Astrocyte of the spinal cord (primary cell): ENCODE measurements at regions not wholly inside any gene's neighbourhood (a gene's known extent, or its start where the extent isn't known, plus 50 kb on each side); places are given as distances from the start of the nearest gene placed in this dataset.
A peak's percentile ranks its signal among the peaks of the same experiment; 100 is the strongest.

Experiments used
- DNase-seq: peaks from one replicate; pipeline ENCODE4 v3.0.0; 2011; ENCODE audit warnings: low read depth, low spot score
- H3K4me3 ChIP-seq: 2 replicates; pipeline ENCODE4 v1.5.1; 2011; ENCODE audit warnings: low read depth, mild to moderate bottlenecking, low read length, moderate library complexity
- CTCF ChIP-seq: IDR thresholded peaks from 2 replicates; pipeline ENCODE4 v1.5.1; 2012; ENCODE audit warnings: low read depth, mild to moderate bottlenecking, low read length, inconsistent platforms
- in situ Hi-C: cut with HindIII; loops from 2 replicates; pipeline ENCODE4 v1.10.0; 2017; ENCODE audit warnings: low sequenced_read_pairs

DNA sequence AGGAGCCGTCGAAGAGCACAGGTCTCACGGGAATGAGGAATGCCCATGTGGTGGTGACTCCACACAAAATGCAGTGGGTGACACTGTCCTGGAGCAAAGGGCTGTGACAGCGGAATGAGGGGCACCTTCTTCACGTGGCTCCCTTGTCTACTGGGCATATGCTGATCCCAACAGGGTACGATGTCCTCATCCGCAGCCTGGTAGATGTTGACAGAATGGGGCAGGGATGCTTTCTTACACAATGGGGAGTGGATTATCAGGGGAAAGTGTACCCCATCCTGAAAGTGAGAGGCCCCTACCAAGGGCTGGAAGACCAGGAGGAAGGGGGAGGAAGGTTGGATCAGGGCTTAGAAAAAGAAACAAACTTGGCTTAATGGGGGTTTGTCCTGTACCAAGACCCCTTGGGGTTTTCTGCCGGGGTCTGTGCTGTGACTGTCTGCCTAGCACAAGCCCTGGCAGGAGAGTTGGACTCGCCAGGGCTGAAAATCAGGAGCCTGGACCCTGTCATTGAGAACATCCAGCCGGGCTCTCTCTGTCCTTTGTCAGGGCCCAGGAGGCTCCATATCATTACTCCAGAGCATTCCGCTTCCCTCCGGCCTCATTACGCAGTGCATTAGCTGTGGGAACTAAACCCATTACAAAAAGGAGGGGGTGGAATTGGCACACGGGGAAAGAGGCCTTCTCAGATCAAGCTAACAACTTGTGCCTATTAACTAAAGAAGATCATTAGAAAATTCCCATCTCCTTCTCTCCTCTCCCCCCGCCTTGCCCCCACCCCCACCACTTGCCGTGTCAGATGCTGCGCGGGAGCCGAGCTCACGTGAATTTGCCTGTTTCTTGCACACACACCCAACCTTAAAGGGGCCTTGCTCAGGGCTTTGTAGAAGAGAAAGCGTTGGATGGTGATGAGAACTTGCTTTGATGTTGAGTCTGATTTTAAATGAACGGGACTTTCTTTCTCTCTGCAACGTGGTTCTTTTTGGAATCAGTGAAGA lies 171.8 kb upstream of the PARP11 start:
- in situ Hi-C loops = no loop called here

GRCh38 chr12:4044101-4044500 lies 170.9 kb upstream of the PARP11 start:
- no peak for DNase-seq
- no peak for TF ChIP-seq CTCF
- H3K4me3 ChIP-seq = no peak overlapping the region
- in situ Hi-C loops = no loop called here

More for the DNA sequence above, 171.8 kb upstream of the PARP11 start:
- no peak for DNase-seq
- no peak overlapping the region for H3K4me3 ChIP-seq
- TF ChIP-seq CTCF = no peak

GRCh38 chr12:4041187-4041885 lies 168.1 kb upstream of the PARP11 start:
- in situ Hi-C loops = no loop called here
- no peak for DNase-seq
- H3K4me3 ChIP-seq = no peak overlapping the region
- TF ChIP-seq CTCF = no peak

DNA sequence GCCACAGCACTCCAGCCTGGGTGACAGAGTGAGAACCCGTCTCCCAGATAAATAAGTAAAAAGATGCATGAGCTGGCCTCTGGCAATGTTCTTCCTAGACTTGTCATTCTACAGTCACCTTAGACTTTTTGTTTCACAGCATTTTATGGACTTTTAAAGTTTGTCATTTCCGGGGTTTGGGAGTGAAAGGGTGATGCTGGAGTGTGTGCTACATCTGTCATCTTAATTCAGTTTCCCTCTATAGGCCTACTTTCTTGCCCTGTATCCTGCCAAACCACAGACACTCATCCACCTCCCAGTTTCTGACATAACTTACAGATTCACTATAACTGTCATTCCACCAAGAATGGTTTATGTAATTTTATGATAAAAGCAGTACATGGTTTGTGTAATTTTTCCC lies 166.7 kb upstream of the PARP11 start:
- TF ChIP-seq CTCF = no peak
- no peak overlapping the region for H3K4me3 ChIP-seq
- DNase-seq = no peak
- in situ Hi-C loops = no loop called here

GRCh38 chr12:4037747-4038312 lies 164.6 kb upstream of the PARP11 start:
- H3K4me3 ChIP-seq = no peak overlapping the region
- peak; percentile 62 for TF ChIP-seq CTCF
- in situ Hi-C loops = no loop called here
- DNase-seq = peak; percentile 40

DNA sequence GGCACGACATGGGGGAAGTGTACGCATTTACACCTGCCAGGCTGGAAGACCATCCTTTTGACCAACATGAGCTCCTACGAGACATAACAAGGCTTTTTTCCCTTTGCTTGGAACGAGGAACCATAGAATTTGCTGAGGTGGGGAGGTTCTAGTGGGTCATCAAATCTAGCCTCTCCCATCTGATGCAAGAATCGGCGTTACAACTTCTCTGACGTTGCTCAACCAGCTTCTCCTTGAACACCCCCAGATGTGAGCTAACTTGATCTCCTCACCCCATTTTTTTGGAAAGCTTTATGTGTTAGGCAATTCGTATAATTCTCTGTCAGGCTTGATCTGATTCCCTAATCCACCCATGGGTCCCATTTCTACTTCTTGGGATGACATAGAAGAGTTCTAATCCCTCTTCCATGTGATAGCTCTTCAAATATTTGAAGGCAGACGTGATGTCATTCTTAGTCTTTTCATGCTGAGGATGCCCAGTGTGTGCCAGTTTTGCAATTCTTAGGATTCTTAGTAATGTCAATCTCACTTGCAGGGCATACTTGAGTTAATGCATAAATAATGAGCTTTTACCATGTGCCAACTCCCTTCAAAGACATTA lies 163.6 kb upstream of the PARP11 start:
- TF ChIP-seq CTCF = no peak
- DNase-seq = no peak
- no peak overlapping the region for H3K4me3 ChIP-seq
- in situ Hi-C loops = no loop called here
